HG02571 (cell line): ENCODE measurements at regions not wholly inside any gene's neighbourhood (a gene's known extent, or its start where the extent isn't known, plus 50 kb on each side); places are given as distances from the start of the nearest gene placed in this dataset.

Source experiments
- ATAC-seq: cut with Tn5 transposase; IDR thresholded peaks from one replicate; pipeline ENCODE4 v1.9.1; 2021; ENCODE audit warnings: mild to moderate bottlenecking, moderate library complexity; ENCODE audit not compliant: unreplicated experiment

GRCh38 chr7:46486256-46487206 lies 565.5 kb upstream of the IGFBP3 start:
- no peak for ATAC-seq

DNA sequence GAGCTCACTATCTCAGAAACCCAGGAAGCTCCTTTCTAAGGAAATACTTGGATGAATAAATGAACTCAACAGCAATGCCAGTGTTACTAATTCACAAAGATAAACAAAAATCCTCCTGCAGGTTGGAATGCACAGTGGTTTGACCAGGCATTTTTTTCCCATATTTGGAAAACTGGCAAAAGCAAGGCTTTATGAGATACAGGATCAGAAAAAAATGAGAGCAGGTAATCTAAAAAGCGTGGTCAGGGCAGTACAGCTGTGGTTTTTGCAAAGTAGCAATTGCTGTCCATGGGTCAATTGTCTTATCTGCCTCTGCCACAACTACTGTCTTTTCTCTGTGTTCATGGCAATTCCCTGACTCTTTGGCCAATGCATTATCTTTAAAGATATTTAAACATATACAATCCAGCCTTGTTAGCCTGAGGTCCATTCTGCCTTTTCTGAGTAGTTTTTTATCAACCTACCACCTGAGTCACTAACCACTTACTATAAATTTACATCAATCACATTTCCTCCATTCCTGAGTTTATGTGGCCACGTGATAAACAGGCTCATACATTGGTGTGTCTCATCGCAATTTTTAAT lies 564.5 kb upstream of the IGFBP3 start:
- ATAC-seq = no peak

- ATAC-seq = no peak
Observed at GRCh38 chr7:46484906-46485305, 563.8 kb upstream of the IGFBP3 start.

- no peak for ATAC-seq
Observed at GRCh38 chr7:46480619-46481018, 559.5 kb upstream of the IGFBP3 start.

- no peak for ATAC-seq
Observed at GRCh38 chr7:46479680-46480079, 558.6 kb upstream of the IGFBP3 start.

DNA sequence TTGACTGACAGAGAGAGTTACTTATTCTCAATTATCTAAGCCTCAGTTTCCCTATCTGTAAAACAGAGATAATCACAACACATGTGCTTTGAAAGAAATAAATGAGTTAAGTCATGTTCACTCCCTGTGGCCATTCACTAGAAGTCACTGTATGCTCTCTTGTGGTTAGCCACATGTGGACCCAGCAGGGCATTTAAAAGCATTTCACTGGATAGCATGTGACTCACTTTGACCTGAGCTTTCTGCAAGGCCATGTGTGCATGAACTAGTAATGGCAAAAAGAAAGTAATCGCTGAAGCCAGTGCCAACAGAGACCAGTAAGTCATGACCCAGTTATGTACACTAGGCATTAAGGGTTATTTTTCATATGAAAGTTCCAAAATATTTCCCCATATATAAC lies 557.0 kb upstream of the IGFBP3 start:
- no peak for ATAC-seq

DNA sequence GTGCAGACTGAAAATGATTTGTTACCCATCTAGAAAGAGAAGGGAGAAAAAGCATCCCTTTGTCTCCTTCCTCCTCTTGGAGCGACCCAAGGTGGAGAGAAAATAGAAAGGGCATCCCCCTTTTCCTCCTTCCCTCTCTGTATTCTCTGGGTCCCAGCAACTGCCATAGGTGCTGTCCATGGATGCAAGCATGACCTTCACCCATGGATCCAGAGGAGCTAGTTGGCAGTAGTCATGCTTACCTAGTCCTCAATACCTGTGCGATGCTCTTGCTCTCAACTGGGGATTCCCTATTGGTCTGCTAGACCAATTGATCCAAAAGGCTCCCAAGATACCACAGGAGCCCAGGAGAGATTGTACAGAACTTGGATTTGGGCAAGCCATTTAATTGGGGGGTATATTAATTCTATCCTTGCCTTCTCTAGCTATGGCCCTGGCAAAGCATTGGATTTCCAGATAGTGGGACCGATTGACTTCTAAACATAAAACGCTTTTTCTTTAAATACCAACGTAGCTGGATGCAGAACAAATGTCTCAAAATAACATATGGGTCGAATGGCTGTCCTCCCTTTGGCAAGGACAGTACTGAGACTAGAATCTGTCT lies 547.8 kb upstream of the IGFBP3 start:
- ATAC-seq = no peak

DNA sequence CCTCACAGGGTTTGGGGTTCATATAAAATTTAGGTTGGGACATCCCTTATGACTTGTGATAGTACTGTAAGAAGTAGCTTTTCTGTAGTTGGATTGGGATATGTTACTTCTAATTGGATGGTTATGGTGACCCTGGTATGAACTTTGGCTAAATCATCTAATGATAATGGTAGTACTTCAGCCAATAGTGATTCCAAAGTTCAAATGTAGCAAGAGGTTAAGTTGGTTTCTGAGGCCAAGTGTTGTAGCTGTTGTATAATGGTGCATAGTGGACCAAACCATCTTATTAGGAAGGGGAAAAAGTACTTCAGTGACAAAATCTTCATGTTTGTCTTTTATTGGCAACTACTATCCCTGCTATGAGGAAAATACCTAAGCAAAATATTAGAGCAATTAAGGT lies 542.1 kb upstream of the IGFBP3 start:
- no peak for ATAC-seq

- no peak for ATAC-seq
Observed at GRCh38 chr7:46461334-46461777, 540.3 kb upstream of the IGFBP3 start.

- ATAC-seq = no peak
Observed at GRCh38 chr7:46459942-46460341, 538.9 kb upstream of the IGFBP3 start.

DNA sequence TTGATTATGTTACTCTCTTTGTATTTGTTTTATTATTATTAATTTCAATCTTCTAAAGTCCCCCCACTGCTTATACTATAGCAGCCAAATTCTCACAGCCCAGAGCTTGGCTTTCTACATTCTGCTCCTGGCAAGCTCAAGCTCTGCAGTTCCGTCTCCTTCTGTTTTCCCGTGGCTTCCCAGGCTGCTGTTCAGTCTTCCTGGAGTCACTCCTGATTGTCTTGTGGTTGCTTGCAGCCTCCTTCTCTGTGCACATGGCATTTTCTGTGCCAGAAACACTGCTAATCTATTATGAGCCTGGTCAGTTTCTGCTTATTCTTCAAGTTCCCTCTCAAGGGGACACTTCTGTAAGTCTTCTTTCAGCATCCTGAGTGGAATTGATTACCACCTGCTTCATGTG lies 533.7 kb upstream of the IGFBP3 start:
- ATAC-seq = no peak

- ATAC-seq = no peak
Observed at GRCh38 chr7:46452561-46453135, 531.6 kb upstream of the IGFBP3 start.

DNA sequence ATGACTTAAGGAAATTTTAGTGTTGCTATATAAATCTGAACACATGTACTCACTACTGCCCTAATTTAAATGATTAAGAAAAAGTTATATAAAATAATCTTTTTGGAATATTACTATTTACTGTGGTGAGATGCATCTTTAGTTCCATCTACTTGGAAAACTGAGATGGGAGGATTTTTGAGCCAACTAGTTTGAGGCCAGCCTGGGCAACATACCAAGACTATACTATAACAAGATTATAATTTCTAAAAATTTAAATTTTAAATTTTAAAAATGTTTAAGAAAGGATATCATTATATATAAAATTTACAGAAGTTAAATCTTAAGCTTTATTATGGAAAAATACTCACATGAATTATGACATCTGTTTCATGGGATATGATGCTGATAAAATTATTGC lies 530.8 kb upstream of the IGFBP3 start:
- ATAC-seq = no peak

DNA sequence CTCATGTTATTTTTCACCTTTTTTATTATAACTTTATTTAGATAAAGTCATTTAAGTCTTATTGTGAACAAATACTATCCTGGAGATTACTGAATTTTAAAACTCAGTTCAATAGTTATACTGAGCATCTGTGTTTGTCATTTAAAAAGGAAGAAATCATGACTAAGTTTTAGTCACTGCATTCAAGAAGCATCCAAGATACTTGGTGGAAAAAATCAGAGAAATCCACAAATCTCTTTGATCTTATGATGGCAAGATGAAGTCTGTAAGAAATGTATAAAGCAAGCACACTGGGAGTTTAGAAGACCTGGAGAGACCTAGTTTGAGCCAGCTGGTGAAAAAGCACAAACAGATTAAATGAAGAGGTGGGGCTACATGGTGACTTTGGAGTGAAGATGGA lies 529.8 kb upstream of the IGFBP3 start:
- ATAC-seq = no peak

DNA sequence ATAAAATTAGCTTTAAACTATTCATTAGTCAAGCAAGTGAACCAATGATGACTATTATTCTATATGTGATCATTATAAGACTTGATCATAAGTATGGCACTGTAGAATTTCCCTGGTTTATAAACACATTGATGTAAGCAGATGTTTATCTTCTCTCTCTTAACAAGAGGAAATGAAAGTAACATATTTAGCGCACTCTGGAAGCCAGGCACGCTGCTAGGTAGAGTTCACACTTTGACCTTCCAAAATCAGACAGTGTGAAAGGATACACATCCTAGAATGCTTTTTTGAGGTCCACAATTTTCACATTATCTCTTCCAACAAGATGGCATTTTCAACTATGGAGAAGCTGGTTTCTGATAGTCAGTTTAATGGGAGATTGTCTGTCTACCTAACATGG lies 529.4 kb upstream of the IGFBP3 start:
- ATAC-seq = no peak

DNA sequence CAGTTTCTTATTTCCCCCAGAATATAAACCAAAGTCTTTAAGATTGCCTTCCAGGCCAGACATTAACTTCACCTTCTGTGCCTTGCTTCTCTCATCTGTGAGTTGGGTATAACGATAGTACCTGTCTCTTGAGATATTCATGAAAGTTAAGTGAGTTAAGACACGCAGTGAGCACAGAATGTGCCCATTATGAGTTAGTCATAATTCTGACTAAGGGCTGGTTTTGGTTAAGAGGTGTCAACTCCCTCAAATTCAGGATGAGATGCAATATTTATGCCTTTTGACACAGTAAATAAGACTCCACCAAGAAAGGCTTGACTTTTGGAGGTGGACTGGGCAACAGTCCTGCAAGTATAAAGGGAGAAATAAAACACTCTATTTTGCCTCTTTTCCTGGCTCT lies 528.7 kb upstream of the IGFBP3 start:
- no peak for ATAC-seq

- ATAC-seq = no peak
Observed at GRCh38 chr7:46448478-46448877, 527.4 kb upstream of the IGFBP3 start.

GRCh38 chr7:46446151-46446550 lies 525.1 kb upstream of the IGFBP3 start:
- ATAC-seq = no peak

DNA sequence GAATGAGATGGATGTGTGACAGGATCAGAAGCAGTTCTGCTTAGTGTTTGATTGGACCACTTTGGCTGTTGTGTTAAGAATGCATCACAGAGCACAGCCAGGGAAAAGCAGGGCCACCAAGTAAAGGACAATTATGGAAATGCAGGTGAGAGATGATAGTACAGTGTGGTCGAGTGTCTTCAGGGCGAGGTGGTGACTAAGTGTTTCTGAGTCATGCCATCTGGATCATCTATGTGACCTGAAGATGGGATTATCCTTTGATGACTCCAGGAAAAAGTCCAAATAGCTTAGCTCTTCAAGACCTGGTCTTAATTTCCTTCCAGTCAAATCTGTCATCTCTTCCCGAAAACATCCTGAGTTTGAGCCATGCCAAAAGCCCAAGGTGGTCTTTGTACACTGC lies 523.2 kb upstream of the IGFBP3 start:
- ATAC-seq = no peak

- ATAC-seq = no peak
Observed at GRCh38 chr7:46440186-46440585, 519.1 kb upstream of the IGFBP3 start.

GRCh38 chr7:46432708-46433107 lies 511.6 kb upstream of the IGFBP3 start:
- no peak for ATAC-seq

DNA sequence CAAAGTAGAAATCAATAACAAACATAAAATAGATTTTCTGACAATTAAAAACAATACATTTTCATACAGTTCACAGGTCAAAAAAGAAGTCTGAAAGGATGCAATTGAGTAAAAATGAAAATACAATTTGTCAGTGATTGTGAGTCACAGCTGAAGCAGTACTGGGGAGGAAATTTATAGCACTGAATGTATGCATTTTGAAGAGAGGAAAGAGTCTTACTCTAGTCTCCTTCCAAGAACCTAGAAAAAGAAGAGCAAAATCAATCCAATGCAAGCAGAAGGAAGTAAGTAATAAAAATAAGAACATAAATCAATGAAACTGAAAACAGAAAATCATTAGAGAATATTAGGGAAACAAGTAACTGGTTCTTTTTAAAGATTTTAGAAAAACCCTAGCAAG lies 507.2 kb upstream of the IGFBP3 start:
- ATAC-seq = no peak
